ENCODE measurements at regions not wholly inside any gene's neighbourhood (a gene's known extent, or its start where the extent isn't known, plus 50 kb on each side); places are given as distances from the start of the nearest gene placed in this dataset.

DNA sequence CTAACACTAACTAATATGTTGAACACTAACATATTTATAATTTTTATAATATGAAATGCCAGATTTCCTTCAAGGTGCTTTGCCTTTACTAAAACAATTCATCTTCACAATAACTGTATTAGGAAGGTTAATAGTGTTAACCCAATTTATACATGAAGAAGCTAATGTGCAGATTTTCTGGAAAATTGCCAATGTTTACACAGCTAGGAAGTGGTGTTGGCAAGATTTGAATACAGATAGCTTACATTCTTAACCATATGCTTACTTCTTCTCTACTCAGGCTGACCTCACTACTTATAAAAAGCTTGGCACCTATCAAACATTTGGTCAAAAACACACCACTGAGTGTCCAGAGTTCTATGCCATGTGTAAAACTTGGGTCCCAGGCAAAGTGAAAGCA, 445.4 kb upstream of the ITGA1 start:
- Mint-ChIP-seq H3K4me3 (no peak overlapping the region), H3K4me1 (no peaks in the 10 kb centered on the region), H3K36me3 (no peaks in the 10 kb centered on the region), H3K27ac (no peak overlapping the region), H3K27me3 (no peaks in the 10 kb centered on the region), H3K9me3 (peaks cover 0 to 9% (median 1%) of the 10 kb centered on the region in 7 donors)
- DNase-seq (no peak), ATAC-seq (ENCODE audit: low read depth in 2 of 2) (no peak)

DNA sequence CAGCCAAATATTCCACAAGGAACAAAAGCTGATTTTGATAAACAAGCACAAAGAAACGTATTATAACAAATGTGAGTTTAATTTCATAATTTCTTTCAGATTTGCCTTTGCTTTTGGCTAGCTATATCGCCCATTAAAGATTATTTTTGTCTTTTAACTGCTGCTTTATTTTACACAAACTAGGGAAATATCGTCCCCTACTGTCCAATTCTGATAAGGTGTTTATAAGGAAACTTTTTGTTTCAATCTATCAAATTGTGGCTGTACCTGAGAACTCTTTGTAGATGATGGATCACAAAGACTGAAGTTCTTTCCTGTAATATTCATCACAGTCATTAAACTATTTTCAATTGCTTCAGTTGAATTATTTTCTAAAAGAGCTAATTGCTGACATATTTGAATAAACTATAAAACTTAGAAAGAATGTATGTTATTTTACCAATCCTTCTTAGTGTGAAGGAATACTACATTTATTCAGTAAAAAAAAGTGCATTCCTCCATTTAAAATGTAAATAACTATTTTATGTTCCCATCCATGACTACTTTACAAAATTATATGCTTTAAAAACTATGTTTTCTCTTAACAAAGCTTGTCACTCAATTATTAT, 431.3 kb upstream of the ITGA1 start:
- H3K27ac Mint-ChIP-seq: no peak overlapping the region
- H3K27me3 Mint-ChIP-seq: no peaks in the 10 kb centered on the region
- DNase-seq: no peak
- no peak overlapping the region for H3K4me3 Mint-ChIP-seq
- no peaks in the 10 kb centered on the region for H3K9me3 Mint-ChIP-seq
- no peak for ATAC-seq (ENCODE audit: low read depth in 2 of 2)
- no peaks in the 10 kb centered on the region for H3K4me1 Mint-ChIP-seq
- no peaks in the 10 kb centered on the region for H3K36me3 Mint-ChIP-seq

DNA sequence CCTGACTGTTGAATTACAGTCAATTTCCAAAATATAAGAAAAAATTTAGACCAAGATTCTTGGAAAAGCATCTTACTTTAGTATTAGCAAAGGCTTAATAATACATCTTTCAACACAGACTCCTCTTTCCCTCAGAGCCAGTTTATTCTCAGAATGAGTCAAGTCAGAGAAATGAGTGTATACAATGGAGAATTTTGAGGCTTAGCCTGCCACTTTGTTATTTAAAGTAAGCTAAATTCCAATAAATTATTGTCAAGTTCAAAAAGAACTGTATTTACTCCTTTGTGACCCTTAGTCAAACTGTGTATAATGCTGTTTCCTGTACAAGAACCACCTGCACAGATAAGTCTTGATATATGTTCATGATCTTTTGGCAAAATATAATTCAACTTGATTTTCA, 428.5 kb upstream of the ITGA1 start:
- DNase-seq (no peak), ATAC-seq (ENCODE audit: low read depth in 2 of 2) (no peak)
- Mint-ChIP-seq H3K9me3 (peaks cover 0 to 4% (median 0%) of the 10 kb centered on the region in 7 donors), H3K27ac (no peak overlapping the region), H3K36me3 (no peaks in the 10 kb centered on the region), H3K4me3 (no peak overlapping the region), H3K27me3 (no peaks in the 10 kb centered on the region), H3K4me1 (no peaks in the 10 kb centered on the region)

DNA sequence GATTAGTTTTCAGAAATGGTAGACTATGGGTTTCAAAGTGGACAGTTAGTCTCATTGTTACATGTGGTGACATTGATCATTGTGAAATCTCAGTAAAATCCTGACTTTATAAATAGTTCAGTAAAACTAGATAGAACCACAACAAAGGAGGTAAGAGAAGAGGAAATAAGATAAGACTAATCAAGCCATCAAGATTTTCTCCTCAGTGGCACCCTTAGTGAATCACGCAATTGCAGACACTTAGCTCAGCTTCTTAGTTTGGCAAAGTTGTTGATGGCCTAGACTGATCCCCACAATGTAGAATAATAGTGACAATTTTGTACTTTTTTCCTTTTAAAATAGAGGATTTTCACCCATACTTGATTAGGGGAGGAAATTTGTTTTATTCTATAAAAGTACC, 426.7 kb upstream of the ITGA1 start:
- Mint-ChIP-seq H3K36me3 (no peaks in the 10 kb centered on the region), H3K27ac (peak overlapping the region in 1 of 6 donors; percentile 3), H3K27me3 (no peaks in the 10 kb centered on the region), H3K9me3 (peaks cover 0 to 4% (median 0%) of the 10 kb centered on the region in 7 donors), H3K4me1 (no peaks in the 10 kb centered on the region), H3K4me3 (no peak overlapping the region)
- ATAC-seq (ENCODE audit: low read depth in 2 of 2) (no peak), DNase-seq (no peak)

- DNase-seq (no peak), ATAC-seq (ENCODE audit: low read depth in 2 of 2) (no peak)
- no peaks in the 10 kb centered on the region for H3K36me3 Mint-ChIP-seq
- H3K4me1 Mint-ChIP-seq: no peaks in the 10 kb centered on the region
- H3K9me3 Mint-ChIP-seq: peaks cover 0 to 2% (median 0%) of the 10 kb centered on the region in 7 donors
- H3K27me3 Mint-ChIP-seq: no peaks in the 10 kb centered on the region
- H3K27ac Mint-ChIP-seq: no peak overlapping the region
- no peak overlapping the region for H3K4me3 Mint-ChIP-seq
These were observed 413.4 kb upstream of the ITGA1 start for GRCh38 chr5:52374286-52374685.

- DNase-seq (no peak), ATAC-seq (ENCODE audit: low read depth in 2 of 2) (no peak)
- Mint-ChIP-seq H3K9me3 (peaks cover 0 to 8% (median 2%) of the 10 kb centered on the region in 7 donors), H3K4me1 (no peaks in the 10 kb centered on the region), H3K4me3 (no peak overlapping the region), H3K27me3 (no peaks in the 10 kb centered on the region), H3K27ac (no peak overlapping the region), H3K36me3 (peaks cover 0 to 2% of the 10 kb centered on the region in 2 donors)
These were observed 411.7 kb upstream of the ITGA1 start for GRCh38 chr5:52375969-52376368.

- Mint-ChIP-seq H3K27ac (no peak overlapping the region), H3K36me3 (peaks cover 0 to 6% of the 10 kb centered on the region in 2 donors), H3K27me3 (no peaks in the 10 kb centered on the region), H3K4me1 (no peaks in the 10 kb centered on the region), H3K9me3 (peaks cover 0 to 11% (median 2%) of the 10 kb centered on the region in 7 donors), H3K4me3 (no peak overlapping the region)
- DNase-seq (no peak), ATAC-seq (ENCODE audit: low read depth in 2 of 2) (no peak)
These were observed 411.1 kb upstream of the ITGA1 start for GRCh38 chr5:52376592-52376991.

DNA sequence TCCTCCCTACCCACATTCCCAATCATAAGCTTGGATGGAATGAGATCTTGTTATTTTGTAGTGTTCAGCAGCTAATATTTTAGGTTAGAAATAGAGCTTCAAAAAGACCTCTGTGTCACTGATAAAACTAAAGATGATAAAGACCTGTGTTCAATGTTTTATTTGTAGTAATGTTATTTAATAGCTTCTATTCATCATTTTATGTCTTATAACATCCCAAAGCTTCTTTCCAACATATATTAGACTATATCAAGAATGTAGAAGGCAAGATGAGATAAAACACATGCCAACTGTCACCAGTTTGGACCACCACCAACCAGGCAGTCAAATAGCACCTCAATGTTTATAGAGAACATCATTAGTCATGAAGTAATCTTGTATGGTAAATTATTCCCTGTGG, 409.5 kb upstream of the ITGA1 start:
- no peaks in the 10 kb centered on the region for H3K27me3 Mint-ChIP-seq
- peaks cover 0 to 6% of the 10 kb centered on the region in 2 donors for H3K36me3 Mint-ChIP-seq
- no peaks in the 10 kb centered on the region for H3K4me1 Mint-ChIP-seq
- H3K4me3 Mint-ChIP-seq: no peak overlapping the region
- peaks cover 0 to 14% (median 3%) of the 10 kb centered on the region in 7 donors for H3K9me3 Mint-ChIP-seq
- no peak for DNase-seq
- ATAC-seq (ENCODE audit: low read depth in 2 of 2): no peak
- no peak overlapping the region for H3K27ac Mint-ChIP-seq

DNA sequence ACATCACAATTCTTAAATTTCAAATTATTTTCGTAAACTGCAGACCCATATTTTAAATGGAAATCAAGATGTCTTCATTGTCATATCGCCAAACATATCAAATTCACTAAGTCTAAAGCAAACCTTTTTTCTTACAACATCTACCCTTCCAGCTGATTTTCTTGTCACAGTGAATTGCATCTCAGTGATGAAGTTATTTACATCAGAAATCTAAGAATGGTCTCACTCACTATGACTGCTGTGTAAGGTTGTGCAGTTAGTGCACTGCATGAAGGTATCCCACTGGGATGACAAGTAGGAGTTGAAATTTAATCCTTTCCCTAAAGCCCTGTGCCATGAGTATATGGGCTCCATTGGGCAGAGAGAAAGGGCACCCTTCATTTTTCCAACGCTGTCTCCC, 399.4 kb upstream of the ITGA1 start:
- ATAC-seq (ENCODE audit: low read depth in 2 of 2): no peak
- H3K27me3 Mint-ChIP-seq: no peaks in the 10 kb centered on the region
- DNase-seq: no peak
- H3K36me3 Mint-ChIP-seq: no peaks in the 10 kb centered on the region
- peaks cover 0 to 9% (median 4%) of the 10 kb centered on the region in 7 donors for H3K9me3 Mint-ChIP-seq
- no peak overlapping the region for H3K4me3 Mint-ChIP-seq
- H3K4me1 Mint-ChIP-seq: no peaks in the 10 kb centered on the region
- H3K27ac Mint-ChIP-seq: no peak overlapping the region

GRCh38 chr5:52392321-52392720, 395.4 kb upstream of the ITGA1 start:
- Mint-ChIP-seq H3K4me1 (no peaks in the 10 kb centered on the region), H3K36me3 (no peaks in the 10 kb centered on the region), H3K27me3 (no peaks in the 10 kb centered on the region), H3K27ac (no peak overlapping the region), H3K4me3 (no peak overlapping the region), H3K9me3 (peaks cover 0 to 7% (median 4%) of the 10 kb centered on the region in 7 donors)
- ATAC-seq (ENCODE audit: low read depth in 2 of 2): no peak
- DNase-seq: no peak

DNA sequence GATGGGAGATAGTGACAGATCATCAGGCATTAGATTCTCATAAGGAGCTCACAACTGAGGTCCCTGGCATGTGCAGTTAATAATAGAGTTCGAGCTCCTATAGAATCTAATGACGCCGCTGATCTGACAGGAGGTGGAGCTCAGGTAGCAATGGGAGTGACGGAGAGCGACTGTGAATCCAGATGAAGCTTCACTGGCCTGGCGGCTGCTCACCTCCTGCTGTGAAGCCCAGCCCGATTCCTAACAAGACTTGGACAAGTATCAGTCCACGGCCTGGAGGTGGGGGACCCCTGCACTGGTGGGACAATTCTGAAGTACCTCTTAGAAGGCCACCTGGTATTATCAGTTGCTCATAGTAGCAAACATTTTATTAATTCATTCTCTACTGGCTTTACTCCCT, 377.9 kb upstream of the ITGA1 start:
- H3K4me3 Mint-ChIP-seq: no peak overlapping the region
- H3K36me3 Mint-ChIP-seq: no peaks in the 10 kb centered on the region
- no peaks in the 10 kb centered on the region for H3K4me1 Mint-ChIP-seq
- no peaks in the 10 kb centered on the region for H3K27me3 Mint-ChIP-seq
- peaks cover 0 to 4% (median 0%) of the 10 kb centered on the region in 7 donors for H3K9me3 Mint-ChIP-seq
- no peak overlapping the region for H3K27ac Mint-ChIP-seq
- DNase-seq (no peak), ATAC-seq (ENCODE audit: low read depth in 2 of 2) (no peak)

GRCh38 chr5:52419357-52419756, 368.4 kb upstream of the ITGA1 start:
- Mint-ChIP-seq H3K36me3 (no peaks in the 10 kb centered on the region), H3K4me3 (no peak overlapping the region)
- ATAC-seq (ENCODE audit: low read depth in 2 of 2): no peak

GRCh38 chr5:52427615-52428014, 360.1 kb upstream of the ITGA1 start:
- Mint-ChIP-seq H3K4me1 (no peaks in the 10 kb centered on the region), H3K36me3 (no peaks in the 10 kb centered on the region), H3K4me3 (no peak overlapping the region), H3K27me3 (no peaks in the 10 kb centered on the region), H3K9me3 (peaks cover 0 to 7% (median 2%) of the 10 kb centered on the region in 7 donors), H3K27ac (no peak overlapping the region)
- ATAC-seq (ENCODE audit: low read depth in 2 of 2) (no peak), DNase-seq (no peak)

More at GRCh38 chr5:52419357-52419756, 368.4 kb upstream of the ITGA1 start:
- no peak for DNase-seq
- peaks cover 0 to 5% (median 0%) of the 10 kb centered on the region in 7 donors for H3K9me3 Mint-ChIP-seq
- H3K27ac Mint-ChIP-seq: no peak overlapping the region
- H3K27me3 Mint-ChIP-seq: no peaks in the 10 kb centered on the region
- no peaks in the 10 kb centered on the region for H3K4me1 Mint-ChIP-seq

GRCh38 chr5:52428977-52429489, 358.7 kb upstream of the ITGA1 start:
- no peaks in the 10 kb centered on the region for H3K27me3 Mint-ChIP-seq
- H3K9me3 Mint-ChIP-seq: peaks cover 0 to 7% (median 2%) of the 10 kb centered on the region in 7 donors
- DNase-seq: no peak
- ATAC-seq (ENCODE audit: low read depth in 2 of 2): no peak
- no peak overlapping the region for H3K4me3 Mint-ChIP-seq
- H3K36me3 Mint-ChIP-seq: no peaks in the 10 kb centered on the region
- no peaks in the 10 kb centered on the region for H3K4me1 Mint-ChIP-seq
- H3K27ac Mint-ChIP-seq: no peak overlapping the region

DNA sequence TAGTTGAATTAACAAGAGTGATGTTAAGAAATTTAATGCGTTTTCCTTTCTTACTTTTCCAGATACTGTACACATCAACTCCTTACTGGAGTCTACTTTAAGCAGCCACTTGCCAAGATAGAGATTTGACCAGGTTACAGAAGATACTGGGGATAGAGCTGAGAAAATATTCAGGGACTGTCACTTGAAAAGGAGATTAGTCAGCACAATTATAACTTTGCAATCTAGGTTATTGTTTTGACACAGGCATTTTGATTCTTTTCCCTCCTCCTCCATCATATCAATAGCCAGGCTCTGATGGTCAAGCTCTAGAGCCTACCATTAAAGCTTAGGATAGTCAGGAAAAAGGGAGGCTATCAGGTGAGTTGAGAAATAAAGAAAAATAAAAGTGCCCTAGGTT, 345.9 kb upstream of the ITGA1 start:
- no peaks in the 10 kb centered on the region for H3K36me3 Mint-ChIP-seq
- no peak for DNase-seq
- H3K27ac Mint-ChIP-seq: no peak overlapping the region
- no peaks in the 10 kb centered on the region for H3K4me1 Mint-ChIP-seq
- H3K4me3 Mint-ChIP-seq: no peak overlapping the region
- no peaks in the 10 kb centered on the region for H3K27me3 Mint-ChIP-seq
- H3K9me3 Mint-ChIP-seq: peaks cover 0 to 12% (median 4%) of the 10 kb centered on the region in 7 donors
- no peak for ATAC-seq (ENCODE audit: low read depth in 2 of 2)

Data from naive B cell (primary cell).